Activated CD8-positive, alpha-beta memory T cell treated with anti-CD3 and anti-CD28 coated beads for 1 hour (primary cell): ENCODE measurements at regions not wholly inside any gene's neighbourhood (a gene's known extent, or its start where the extent isn't known, plus 50 kb on each side); places are given as distances from the start of the nearest gene placed in this dataset.
"Not testable (repeated sequence)": the region's sequence is repeated elsewhere in the genome, so short reads cannot be mapped to it uniquely, and the experiment has no call there.

Experiments
- DNase-seq, 2 donors: peaks; one replicate each; pipeline ENCODE4 v3.0.0-alpha.2; 2020; ENCODE audit warnings: low read depth in 1 of 2; ENCODE audit errors: extremely low read depth in 1 of 2

- DNase-seq, result no peak
Observed at GRCh38 chr3:101995371-101996046, 146.2 kb downstream of the NFKBIZ start.

DNA sequence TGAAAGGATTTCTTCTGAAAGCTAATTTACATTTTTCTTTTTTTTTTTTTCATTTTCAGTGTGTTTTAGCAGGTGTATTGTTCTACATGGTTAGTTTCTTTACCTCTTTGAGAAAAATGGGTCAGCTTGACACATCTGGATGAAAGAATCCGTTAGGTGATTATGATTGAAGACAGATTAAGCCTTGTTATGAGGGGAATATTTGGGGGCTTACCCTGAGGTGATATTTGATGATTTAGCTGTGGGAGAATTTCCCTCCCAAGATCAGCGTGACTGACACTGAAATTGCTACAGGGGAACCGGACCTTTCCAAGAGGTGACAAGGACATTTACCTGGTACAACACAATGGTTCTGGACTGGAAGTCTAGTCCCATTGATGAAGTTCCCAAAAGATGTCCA lies 147.5 kb downstream of the NFKBIZ start:
- DNase-seq, result no peak

DNA sequence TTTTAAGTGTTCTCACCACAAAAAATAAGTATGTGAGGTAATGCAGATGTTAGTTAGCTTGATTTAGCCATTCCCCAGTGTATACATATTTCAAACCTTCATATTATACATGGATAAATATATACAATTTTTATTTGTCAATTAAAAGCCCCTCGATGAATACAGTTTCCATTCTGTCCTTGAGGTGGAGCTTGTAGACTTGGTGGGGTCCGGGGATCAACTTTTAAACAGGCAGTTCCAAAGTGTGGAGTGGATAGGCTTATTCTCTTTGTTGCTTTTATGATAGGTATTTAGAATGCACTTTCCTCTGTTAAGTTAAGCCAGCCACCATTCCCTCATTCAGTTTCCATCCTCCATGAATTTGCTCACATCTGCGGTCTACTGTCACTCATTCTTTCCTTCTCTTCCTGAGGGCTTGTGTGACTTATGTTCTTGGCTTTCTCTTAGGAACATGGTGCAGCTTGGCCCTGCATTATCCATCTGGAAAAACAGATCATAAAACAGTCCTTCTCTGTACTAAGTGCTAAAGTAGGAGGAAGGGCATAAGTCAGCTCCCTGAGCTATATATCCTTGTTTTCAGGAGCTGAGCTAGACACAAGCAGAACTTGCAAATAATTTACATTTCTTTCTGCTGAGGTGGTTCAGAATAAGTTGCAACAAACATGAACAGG lies 149.1 kb downstream of the NFKBIZ start:
- no peak for DNase-seq

GRCh38 chr3:101999177-101999779 lies 150.0 kb downstream of the NFKBIZ start:
- no peak for DNase-seq

DNA sequence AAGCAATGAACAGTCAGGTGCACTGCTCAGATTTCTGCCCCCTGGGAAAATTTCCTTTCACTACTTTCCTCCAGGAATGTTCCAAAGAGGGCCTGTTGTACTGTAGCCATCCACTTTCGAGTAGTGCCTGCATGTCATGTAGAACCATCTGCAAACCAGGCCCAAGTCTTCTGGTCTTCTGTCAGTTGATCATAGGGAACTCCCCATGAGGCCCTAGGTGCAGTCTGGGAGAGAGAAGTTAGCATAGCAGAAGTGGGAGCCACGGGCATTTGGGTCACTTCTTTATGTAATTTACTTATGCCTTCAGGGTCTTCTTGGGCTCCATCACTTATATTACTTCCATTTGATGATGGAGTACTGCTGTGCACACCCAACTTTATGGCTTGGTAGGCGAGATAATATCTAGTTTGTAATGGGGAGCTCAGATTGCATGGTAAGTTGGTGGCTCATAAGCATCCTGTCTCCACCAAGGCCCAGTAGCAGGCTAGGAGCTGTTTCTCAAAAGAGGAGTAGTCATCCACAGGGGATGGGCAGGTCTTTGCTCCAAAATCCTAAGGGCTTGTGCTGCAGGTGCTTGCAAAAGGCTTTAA lies 151.4 kb downstream of the NFKBIZ start:
- DNase-seq, result no peak

DNA sequence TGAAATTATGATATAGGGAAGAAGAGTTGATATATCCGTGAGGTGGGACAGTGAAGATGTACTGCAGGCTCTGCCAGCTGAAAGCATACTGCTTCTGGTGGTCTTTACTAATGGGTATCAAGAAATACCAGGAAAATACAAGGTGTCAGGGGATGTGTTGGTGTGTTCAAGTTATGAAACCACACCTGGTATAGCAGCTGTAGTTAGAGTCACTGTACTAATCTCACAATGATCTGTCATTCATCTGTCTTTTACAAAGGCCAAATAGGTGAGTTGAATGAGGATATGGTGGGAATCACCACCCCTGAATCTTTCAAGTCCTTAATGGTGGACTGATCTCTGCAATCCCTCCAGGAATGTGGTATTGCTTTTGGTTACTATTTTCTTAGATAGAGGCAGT lies 152.7 kb downstream of the NFKBIZ start:
- no peak for DNase-seq

DNA sequence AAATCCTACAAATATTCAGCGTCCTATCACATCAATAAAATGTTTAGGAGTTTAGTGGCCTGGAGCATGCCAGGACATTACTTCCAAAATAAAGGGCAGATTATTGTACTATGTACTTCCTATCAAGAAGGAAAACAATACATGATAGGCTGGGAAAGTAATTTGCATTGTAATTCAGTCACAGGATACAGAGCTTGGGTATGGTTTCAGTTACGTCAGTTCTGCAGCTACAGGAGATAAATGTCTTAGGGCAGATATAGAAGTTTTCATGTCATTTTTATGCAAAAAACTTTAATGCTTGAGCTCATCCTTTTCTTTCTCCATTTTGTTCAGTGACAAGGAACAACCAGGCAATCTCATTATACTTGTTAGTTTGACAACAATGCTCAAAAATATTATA lies 155.2 kb downstream of the NFKBIZ start:
- DNase-seq, result no peak

GRCh38 chr3:102005551-102005950 lies 156.2 kb downstream of the NFKBIZ start:
- DNase-seq, result no peak

DNA sequence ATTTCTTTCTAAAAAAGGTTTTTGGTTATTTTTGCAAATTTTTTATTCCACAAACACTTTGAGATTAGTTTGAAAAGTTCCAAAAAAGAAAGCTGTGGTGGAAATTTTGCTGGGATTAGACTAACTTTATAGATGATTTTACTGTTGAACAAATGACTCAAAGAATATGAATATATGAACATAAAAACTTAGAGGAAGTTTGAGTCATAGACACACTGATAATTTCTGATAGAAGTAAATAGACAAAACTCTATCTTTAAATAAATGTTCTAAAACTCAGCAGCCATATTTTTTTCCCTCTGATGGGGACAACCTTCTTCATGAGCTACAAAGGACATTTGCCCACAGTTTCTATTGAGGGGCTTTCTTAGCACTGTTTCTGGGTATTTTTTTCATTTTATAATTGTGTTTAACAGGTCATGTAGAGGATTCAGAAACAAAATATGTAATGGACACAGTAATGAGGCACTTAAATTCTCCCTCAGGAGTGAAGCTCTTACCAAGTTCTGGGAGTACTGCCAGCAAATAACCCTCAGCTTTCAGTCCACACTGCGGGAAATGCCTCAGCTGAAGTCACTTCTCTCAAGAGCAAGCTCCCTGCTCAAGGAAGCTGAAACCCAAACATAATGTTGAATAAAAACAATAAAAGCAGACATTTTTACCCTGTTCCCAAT lies 157.6 kb downstream of the NFKBIZ start:
- DNase-seq, result no peak

- not testable (repeated sequence) for DNase-seq
Observed at GRCh38 chr3:102008436-102008835, 159.1 kb downstream of the NFKBIZ start.

DNA sequence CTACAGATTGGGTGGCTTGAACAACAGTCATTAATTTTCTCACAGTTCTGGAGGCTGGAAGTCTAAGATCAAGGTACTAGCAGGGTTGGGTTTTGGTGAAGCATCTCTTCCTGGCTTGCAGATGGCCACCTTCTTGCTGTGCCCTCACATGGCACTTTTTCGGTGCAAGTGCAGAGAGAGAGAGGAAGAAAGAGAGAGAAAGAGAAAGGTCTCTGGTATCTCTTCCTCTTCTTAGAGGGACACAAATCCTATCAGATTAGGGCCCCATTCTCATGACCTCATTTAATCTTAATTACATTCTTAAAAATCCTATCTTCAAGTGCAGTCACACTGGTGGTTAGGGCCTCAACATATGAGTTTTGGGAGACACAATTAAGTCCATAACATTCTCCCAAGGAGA lies 167.1 kb downstream of the NFKBIZ start:
- no peak for DNase-seq

GRCh38 chr3:102017784-102018183 lies 168.5 kb downstream of the NFKBIZ start:
- no peak for DNase-seq

- DNase-seq, result no peak
Observed at GRCh38 chr3:102018551-102018950, 169.2 kb downstream of the NFKBIZ start.

GRCh38 chr3:102020735-102021134 lies 171.4 kb downstream of the NFKBIZ start:
- no peak for DNase-seq

GRCh38 chr3:102024270-102024904 lies 175.1 kb downstream of the NFKBIZ start:
- DNase-seq, result no peak

GRCh38 chr3:102025606-102026270 lies 176.4 kb downstream of the NFKBIZ start:
- no peak for DNase-seq

DNA sequence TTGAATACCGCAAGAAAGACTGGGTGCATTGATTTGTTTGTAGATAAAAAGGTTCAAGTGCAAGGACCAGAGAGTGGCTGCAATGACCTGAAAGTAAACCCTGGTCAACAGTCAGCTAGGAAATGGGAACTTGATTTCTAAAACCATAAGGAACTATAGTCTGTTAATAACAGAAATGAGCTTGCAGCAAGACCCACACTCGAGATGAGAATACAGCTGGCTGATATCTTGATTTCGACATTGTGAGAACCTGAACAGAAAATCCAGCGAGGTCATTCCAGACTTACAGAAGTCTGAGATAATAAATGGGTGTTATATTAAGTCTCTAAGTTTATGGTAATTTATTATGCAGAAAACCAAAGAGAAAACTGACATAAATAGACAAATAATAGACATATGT lies 177.3 kb downstream of the NFKBIZ start:
- DNase-seq, result no peak

DNA sequence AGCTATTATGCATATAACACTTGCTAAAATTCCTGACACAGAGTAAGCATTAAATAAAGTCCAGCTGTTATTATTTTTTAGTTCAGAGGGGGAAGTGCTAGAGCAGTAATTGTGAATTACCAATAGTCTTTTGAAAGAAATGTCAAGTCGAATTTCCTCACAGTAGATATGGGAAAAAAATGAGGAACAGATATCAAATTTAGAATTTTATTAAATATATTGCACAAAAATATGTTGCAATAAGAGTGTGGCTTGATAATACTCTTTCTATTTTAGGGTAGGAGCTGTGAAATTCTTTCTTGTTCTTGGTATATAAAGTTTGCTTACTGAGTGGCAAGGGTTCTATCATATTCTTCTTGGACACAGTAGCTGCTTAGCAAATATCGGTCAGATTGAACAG lies 181.3 kb downstream of the NFKBIZ start:
- DNase-seq, result no peak

GRCh38 chr3:102031834-102032233 lies 182.5 kb downstream of the NFKBIZ start:
- no peak for DNase-seq
